OCI-LY1 (cell line): ENCODE measurements at regions not wholly inside any gene's neighbourhood (a gene's known extent, or its start where the extent isn't known, plus 50 kb on each side); places are given as distances from the start of the nearest gene placed in this dataset.

Experiments used
- H2AFZ ChIP-seq: fragments of 200-600 bp; sonication (generic), shearing (Covaris generic); 2 replicates; pipeline ENCODE4 v1.6.0; 2014; ENCODE audit warnings: antibody characterized with exemption, mild to moderate bottlenecking, low read length
- H3F3A ChIP-seq: fragments of 200-600 bp; sonication (generic), shearing (Covaris generic); 2 replicates; pipeline ENCODE4 v1.6.0; 2014; ENCODE audit warnings: mild to moderate bottlenecking, antibody characterized with exemption, low read length, moderate library complexity; ENCODE audit not compliant: insufficient read depth
- H3K27ac ChIP-seq: fragments of 200-600 bp; sonication (generic); 2 replicates; pipeline ENCODE4 v1.5.1; 2014; ENCODE audit warnings: low read length, mixed run types, mild to moderate bottlenecking, low read depth; ENCODE audit not compliant: poor library complexity, severe bottlenecking
- H3K27me3 ChIP-seq: fragments of 200-600 bp; sonication (generic); 2 replicates; pipeline ENCODE4 v1.6.0; 2014; ENCODE audit warnings: antibody characterized with exemption, mild to moderate bottlenecking, low read length, moderate library complexity; ENCODE audit not compliant: insufficient read depth
- H3K36me3 ChIP-seq: fragments of 200-600 bp; sonication (generic); 2 replicates; pipeline ENCODE4 v1.6.1; 2014; ENCODE audit warnings: mild to moderate bottlenecking, antibody characterized with exemption, low read length, moderate library complexity, mixed read lengths; ENCODE audit not compliant: insufficient read depth
- H3K4me1 ChIP-seq: fragments of 200-600 bp; sonication (generic); 2 replicates; pipeline ENCODE4 v1.5.1; 2014; ENCODE audit warnings: mild to moderate bottlenecking, low read length, moderate library complexity; ENCODE audit not compliant: insufficient read depth, severe bottlenecking
- H3K4me2 ChIP-seq: fragments of 200-600 bp; sonication (generic), shearing (Covaris generic); 2 replicates; pipeline ENCODE4 v1.6.1; 2014; ENCODE audit warnings: low read length
- H3K4me3 ChIP-seq: fragments of 200-600 bp; sonication (generic); 2 replicates; pipeline ENCODE4 v1.5.1; 2014; ENCODE audit warnings: low read length, low read depth, mild to moderate bottlenecking, mixed read lengths; ENCODE audit not compliant: poor library complexity, severe bottlenecking
- H3K79me2 ChIP-seq: fragments of 200-600 bp; shearing (Covaris generic); 2 replicates; pipeline ENCODE4 v1.6.1; 2016; ENCODE audit warnings: mixed run types, low read length, mixed read lengths; ENCODE audit not compliant: insufficient read depth
- H3K9ac ChIP-seq: fragments of 200-600 bp; sonication (generic), shearing (Covaris generic); 2 replicates; pipeline ENCODE4 v1.6.1; 2014; ENCODE audit warnings: mild to moderate bottlenecking, low read length, mixed read lengths
- H3K9me2 ChIP-seq: fragments of 200-600 bp; sonication (generic), shearing (Covaris generic); 2 replicates; pipeline ENCODE4 v1.6.1; 2014; ENCODE audit warnings: low read depth, mild to moderate bottlenecking, low read length, mixed read lengths
- H3K9me3 ChIP-seq: fragments of 200-600 bp; shearing (Covaris generic); 2 replicates; pipeline ENCODE4 v1.6.1; 2014; ENCODE audit warnings: low read length, mixed read lengths
- H4K20me1 ChIP-seq: fragments of 200-600 bp; sonication (generic), shearing (Covaris generic); 2 replicates; pipeline ENCODE4 v1.6.0; 2016; ENCODE audit warnings: mild to moderate bottlenecking, low read length; ENCODE audit not compliant: insufficient read depth
- EZH2 ChIP-seq: fragments of 200-600 bp; sonication (generic), shearing (Covaris generic); IDR thresholded peaks from 2 replicates; pipeline ENCODE4 v1.8.0; 2017; ENCODE audit warnings: borderline replicate concordance, mixed run types, mild to moderate bottlenecking, antibody characterized with exemption, low read length, moderate library complexity, mixed read lengths
- TF ChIP-seq, protein P1 (sequence below): fragments of 200-600 bp; sonication (generic), shearing (Covaris generic); IDR thresholded peaks from 2 replicates; pipeline ENCODE4 v1.5.1; 2017; ENCODE audit warnings: mild to moderate bottlenecking, antibody characterized with exemption, low read length, moderate library complexity, mixed read lengths

GRCh38 chr5:144015961-144016360 lies 154.5 kb downstream of the YIPF5 start:
- Histone ChIP-seq H3K36me3 (no peaks in the 10 kb centered on the region), H3F3A (no peaks in the 10 kb centered on the region), H3K27me3 (no peaks in the 10 kb centered on the region), H3K4me1 (no peaks in the 10 kb centered on the region), H2AFZ (no peak overlapping the region), H3K9me3 (no peaks in the 10 kb centered on the region), H4K20me1 (no peaks in the 10 kb centered on the region), H3K79me2 (no peaks in the 10 kb centered on the region), H3K9ac (no peak overlapping the region), H3K4me3 (no peak overlapping the region), H3K27ac (no peak overlapping the region), H3K4me2 (no peak overlapping the region), H3K9me2 (no peaks in the 10 kb centered on the region)
- TF ChIP-seq EZH2: no peak
- TF ChIP-seq, protein P1, sequence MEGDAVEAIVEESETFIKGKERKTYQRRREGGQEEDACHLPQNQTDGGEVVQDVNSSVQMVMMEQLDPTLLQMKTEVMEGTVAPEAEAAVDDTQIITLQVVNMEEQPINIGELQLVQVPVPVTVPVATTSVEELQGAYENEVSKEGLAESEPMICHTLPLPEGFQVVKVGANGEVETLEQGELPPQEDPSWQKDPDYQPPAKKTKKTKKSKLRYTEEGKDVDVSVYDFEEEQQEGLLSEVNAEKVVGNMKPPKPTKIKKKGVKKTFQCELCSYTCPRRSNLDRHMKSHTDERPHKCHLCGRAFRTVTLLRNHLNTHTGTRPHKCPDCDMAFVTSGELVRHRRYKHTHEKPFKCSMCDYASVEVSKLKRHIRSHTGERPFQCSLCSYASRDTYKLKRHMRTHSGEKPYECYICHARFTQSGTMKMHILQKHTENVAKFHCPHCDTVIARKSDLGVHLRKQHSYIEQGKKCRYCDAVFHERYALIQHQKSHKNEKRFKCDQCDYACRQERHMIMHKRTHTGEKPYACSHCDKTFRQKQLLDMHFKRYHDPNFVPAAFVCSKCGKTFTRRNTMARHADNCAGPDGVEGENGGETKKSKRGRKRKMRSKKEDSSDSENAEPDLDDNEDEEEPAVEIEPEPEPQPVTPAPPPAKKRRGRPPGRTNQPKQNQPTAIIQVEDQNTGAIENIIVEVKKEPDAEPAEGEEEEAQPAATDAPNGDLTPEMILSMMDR: no peak

DNA sequence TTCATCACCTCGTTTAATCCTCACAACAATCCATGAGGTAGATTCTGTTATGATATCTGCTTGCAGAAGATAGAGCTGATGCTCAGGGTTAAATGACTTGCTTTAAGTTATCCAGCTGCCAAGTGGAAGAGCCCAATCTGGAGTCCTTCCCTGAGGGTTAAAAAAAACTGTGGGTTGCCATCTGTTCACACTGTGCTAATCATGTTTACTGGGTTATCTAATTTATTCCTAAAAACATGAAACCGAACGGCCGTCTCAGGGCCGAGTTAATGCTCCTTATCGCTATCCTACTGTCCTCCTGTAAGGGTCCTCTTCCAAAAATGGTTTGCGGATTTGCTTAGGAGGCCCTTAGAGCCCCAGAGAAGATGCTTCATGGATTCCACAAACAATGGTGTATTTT lies 153.3 kb downstream of the YIPF5 start:
- Histone ChIP-seq H3F3A (no peaks in the 10 kb centered on the region), H3K4me2 (no peak overlapping the region), H2AFZ (no peak overlapping the region), H3K27me3 (no peaks in the 10 kb centered on the region), H3K9me3 (no peaks in the 10 kb centered on the region), H3K27ac (no peak overlapping the region), H3K4me1 (no peaks in the 10 kb centered on the region), H4K20me1 (no peaks in the 10 kb centered on the region), H3K36me3 (no peaks in the 10 kb centered on the region), H3K9me2 (no peaks in the 10 kb centered on the region), H3K79me2 (no peaks in the 10 kb centered on the region), H3K4me3 (no peak overlapping the region), H3K9ac (no peak overlapping the region)
- no peak for TF ChIP-seq EZH2
- TF ChIP-seq, protein P1: no peak

GRCh38 chr5:144017631-144018030 lies 152.8 kb downstream of the YIPF5 start:
- no peaks in the 10 kb centered on the region for H3K27me3 ChIP-seq
- H3K9me3 ChIP-seq: no peaks in the 10 kb centered on the region

More at GRCh38 chr5:144017631-144018030, 152.8 kb downstream of the YIPF5 start:
- no peaks in the 10 kb centered on the region for H3F3A ChIP-seq
- no peak overlapping the region for H3K9ac ChIP-seq
- no peaks in the 10 kb centered on the region for H3K36me3 ChIP-seq
- H3K4me2 ChIP-seq: no peak overlapping the region
- no peak overlapping the region for H3K27ac ChIP-seq
- no peaks in the 10 kb centered on the region for H3K4me1 ChIP-seq
- no peaks in the 10 kb centered on the region for H3K9me2 ChIP-seq
- H3K4me3 ChIP-seq: no peak overlapping the region
- H4K20me1 ChIP-seq: no peaks in the 10 kb centered on the region
- H3K79me2 ChIP-seq: no peaks in the 10 kb centered on the region
- no peak overlapping the region for H2AFZ ChIP-seq
- TF ChIP-seq EZH2: no peak
- TF ChIP-seq, protein P1: no peak
